ES-I3 (cell line): ENCODE measurements at regions not wholly inside any gene's neighbourhood (a gene's known extent, or its start where the extent isn't known, plus 50 kb on each side); places are given as distances from the start of the nearest gene placed in this dataset.

Experiments used
- H3K36me3 ChIP-seq: 2 replicates; pipeline ENCODE4 v1.6.1; 2013; ENCODE audit warnings: mild to moderate bottlenecking, low read length, control low read depth, moderate library complexity; ENCODE audit not compliant: insufficient read depth
- H3K4me1 ChIP-seq: 2 replicates; pipeline ENCODE4 v1.6.1; 2013; ENCODE audit warnings: mild to moderate bottlenecking, control low read depth, low read length; ENCODE audit not compliant: insufficient read depth
- H3K9ac ChIP-seq: 2 replicates; pipeline ENCODE4 v1.6.1; 2013; ENCODE audit warnings: low read depth, mild to moderate bottlenecking, low read length, moderate library complexity
- H3K9me3 ChIP-seq: 2 replicates; pipeline ENCODE4 v1.6.1; 2013; ENCODE audit warnings: mild to moderate bottlenecking, low read length, moderate library complexity; ENCODE audit not compliant: control insufficient read depth, insufficient read depth

DNA sequence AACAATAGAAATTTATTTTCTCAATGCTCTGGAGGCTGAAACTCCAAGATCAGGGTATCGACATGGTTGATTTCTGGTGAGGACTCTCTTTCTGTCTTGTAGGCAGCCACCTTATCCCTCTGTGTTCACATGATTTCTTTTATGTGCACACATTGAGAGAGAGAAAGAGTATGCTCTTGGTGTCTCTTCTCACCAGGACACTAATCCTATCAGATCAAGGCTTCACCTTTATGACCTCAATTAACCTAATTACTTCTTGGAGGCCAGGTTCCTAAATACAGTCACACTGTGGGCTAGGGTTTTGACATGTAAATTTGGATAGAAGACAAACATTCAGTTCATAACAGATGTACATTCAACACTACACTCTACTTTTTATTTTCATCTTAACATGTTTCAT, 1094.2 kb upstream of the ADGRL2 start:
- Histone ChIP-seq H3K36me3 (no peaks in the 10 kb centered on the region), H3K9me3 (no peaks in the 10 kb centered on the region), H3K4me1 (no peaks in the 10 kb centered on the region), H3K9ac (no peak overlapping the region)

- peaks cover 19% of the 10 kb centered on the region for H3K4me1 ChIP-seq
- no peaks in the 10 kb centered on the region for H3K9me3 ChIP-seq
These were observed 1122.3 kb upstream of the ADGRL2 start for GRCh38 chr1:80678438-80678837.

GRCh38 chr1:80675454-80675853, 1125.3 kb upstream of the ADGRL2 start:
- H3K9ac ChIP-seq, result no peak overlapping the region
- H3K36me3 ChIP-seq, result no peaks in the 10 kb centered on the region
- H3K4me1 ChIP-seq, result peaks cover 19% of the 10 kb centered on the region
- H3K9me3 ChIP-seq, result no peaks in the 10 kb centered on the region

More at GRCh38 chr1:80678438-80678837, 1122.3 kb upstream of the ADGRL2 start:
- Histone ChIP-seq H3K9ac (no peak overlapping the region), H3K36me3 (no peaks in the 10 kb centered on the region)

- H3K36me3 ChIP-seq, result no peaks in the 10 kb centered on the region
- H3K4me1 ChIP-seq, result peaks cover 19% of the 10 kb centered on the region
- H3K9ac ChIP-seq, result 0 out of 2 replicates have a peak overlapping the region, but pooled peaks have one; percentile 17
- no peaks in the 10 kb centered on the region for H3K9me3 ChIP-seq
These were observed 1126.7 kb upstream of the ADGRL2 start for GRCh38 chr1:80673935-80674597.

- Histone ChIP-seq H3K9me3 (no peaks in the 10 kb centered on the region), H3K36me3 (no peaks in the 10 kb centered on the region), H3K9ac (no peak overlapping the region), H3K4me1 (no peaks in the 10 kb centered on the region)
These were observed 1132.4 kb upstream of the ADGRL2 start for GRCh38 chr1:80668372-80668771.

- H3K4me1 ChIP-seq, result no peaks in the 10 kb centered on the region
- H3K9me3 ChIP-seq, result no peaks in the 10 kb centered on the region
- no peak overlapping the region for H3K9ac ChIP-seq
- H3K36me3 ChIP-seq, result no peaks in the 10 kb centered on the region
These were observed 1134.7 kb upstream of the ADGRL2 start for GRCh38 chr1:80666073-80666472.

DNA sequence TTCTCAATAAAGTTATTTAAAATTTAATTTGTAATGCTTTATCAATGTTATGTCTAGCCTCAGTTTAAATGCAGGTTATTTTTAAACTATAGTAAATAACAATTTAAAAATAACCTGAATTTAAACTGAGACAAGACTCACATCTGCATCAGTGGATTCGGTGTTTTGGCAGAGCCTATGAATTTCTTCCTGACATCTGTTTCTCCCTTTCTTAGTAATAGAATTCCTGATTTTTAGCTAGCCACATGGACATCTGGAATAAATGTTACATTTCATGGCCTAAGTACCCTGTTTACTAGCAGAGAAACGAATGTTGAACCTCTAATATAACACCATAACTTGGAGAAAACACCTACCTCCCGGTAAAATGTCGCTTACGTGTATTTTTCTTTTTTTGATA, 1141.6 kb upstream of the ADGRL2 start:
- Histone ChIP-seq H3K9me3 (no peaks in the 10 kb centered on the region), H3K4me1 (peaks cover 6% of the 10 kb centered on the region; the same call in 1 of the 2 replicates), H3K9ac (no peak overlapping the region), H3K36me3 (no peaks in the 10 kb centered on the region)

DNA sequence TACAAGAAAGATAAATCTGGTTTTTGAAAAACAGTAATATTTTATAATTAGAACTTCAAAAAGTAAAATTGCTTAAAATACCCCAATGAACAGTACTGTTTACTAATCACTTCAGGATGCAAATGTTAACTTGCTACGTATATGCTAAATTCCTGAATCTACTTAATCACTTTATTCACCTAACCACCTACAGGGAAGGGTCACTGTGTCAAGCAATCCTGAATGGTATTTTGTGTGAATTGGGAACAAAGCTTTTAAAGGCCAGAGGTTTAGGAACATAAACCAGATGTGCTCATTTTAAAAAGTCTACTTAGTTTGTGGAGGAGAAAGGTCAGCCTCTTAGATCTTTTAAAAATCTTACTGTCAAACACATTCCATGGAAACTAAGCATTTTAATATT, 1143.0 kb upstream of the ADGRL2 start:
- Histone ChIP-seq H3K4me1 (peaks cover 6% of the 10 kb centered on the region; the same call in 1 of the 2 replicates), H3K9me3 (no peaks in the 10 kb centered on the region), H3K9ac (no peak overlapping the region), H3K36me3 (no peaks in the 10 kb centered on the region)

DNA sequence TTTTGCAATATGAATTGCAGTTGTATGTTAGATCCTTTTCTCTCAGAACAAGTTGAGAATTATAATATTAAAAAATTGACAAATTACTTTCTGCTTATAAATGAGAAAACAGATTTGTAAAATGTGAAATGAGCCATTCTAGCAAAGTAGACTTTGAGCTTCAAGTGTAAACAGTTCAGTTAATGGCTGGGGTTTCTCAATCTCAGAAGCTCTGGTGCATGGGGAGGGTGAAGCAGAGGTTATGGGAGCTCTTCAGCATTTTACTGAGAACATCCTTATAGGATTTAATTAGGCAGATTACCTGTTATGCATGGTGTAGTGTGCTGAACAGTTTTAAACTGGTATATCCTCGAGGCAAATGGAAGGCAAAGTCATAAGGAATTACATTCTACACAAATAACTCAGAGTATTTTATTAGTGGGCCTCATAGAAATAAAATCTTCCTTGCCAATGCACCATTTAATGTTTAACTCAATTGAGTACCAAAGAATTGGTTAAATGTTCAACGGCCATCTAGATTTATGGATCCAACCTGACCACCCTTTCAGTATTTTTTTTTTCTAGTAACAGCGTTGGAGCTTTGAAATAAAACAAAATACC, 1143.6 kb upstream of the ADGRL2 start:
- Histone ChIP-seq H3K9ac (no peak overlapping the region), H3K9me3 (no peaks in the 10 kb centered on the region), H3K36me3 (no peaks in the 10 kb centered on the region), H3K4me1 (peaks cover 6% of the 10 kb centered on the region; the same call in 1 of the 2 replicates)

DNA sequence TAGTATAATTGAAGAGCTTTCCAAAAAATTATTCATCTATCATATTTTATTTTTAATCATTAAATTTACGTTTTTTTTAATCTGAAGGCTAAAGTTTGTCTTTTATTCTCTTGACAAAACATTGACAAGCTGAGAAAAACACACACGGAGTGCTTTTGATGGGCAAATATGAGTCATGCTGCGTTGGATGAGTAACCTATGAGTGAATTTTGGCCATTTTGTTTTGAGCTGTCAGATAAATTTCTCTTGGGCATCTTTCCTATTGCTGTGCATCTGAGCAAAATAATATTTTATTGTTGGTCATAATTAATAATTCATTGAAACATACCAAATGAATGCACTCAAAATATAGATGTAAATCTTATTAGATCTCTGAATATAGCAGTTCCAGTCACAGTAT, 1144.1 kb upstream of the ADGRL2 start:
- Histone ChIP-seq H3K9ac (no peak overlapping the region), H3K36me3 (no peaks in the 10 kb centered on the region), H3K4me1 (peaks cover 6% of the 10 kb centered on the region; the same call in 1 of the 2 replicates), H3K9me3 (no peaks in the 10 kb centered on the region)

DNA sequence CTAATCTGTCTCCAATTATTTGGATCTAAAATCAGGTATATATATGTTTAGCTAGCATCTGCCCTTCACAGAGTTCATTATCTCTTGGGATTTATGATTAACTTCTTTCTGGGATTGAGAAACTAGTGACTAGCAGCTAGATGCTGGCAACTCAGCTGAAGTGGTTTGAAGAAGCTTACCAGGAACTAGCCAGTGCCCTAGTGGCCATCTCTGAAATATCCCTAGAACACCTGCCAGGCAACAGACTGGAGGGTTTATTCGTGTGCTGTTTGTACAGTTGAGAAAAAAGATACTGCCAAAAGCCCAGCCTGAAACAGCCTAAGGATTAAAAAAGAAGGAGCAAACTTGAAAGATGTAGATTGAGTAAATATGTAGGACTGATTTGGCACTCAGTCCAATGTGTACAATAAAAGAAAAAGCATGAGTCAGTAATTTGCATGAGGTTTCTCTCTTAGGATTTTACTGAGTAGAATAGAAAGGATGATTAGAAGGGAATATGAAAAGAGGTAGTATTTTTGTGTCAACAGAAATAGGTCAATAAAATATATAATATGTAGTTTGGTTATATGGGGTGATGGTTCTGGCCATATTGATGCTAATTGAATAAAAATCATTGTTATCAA, 1144.6 kb upstream of the ADGRL2 start:
- H3K9me3 ChIP-seq, result no peaks in the 10 kb centered on the region
- H3K36me3 ChIP-seq, result no peaks in the 10 kb centered on the region
- no peak overlapping the region for H3K9ac ChIP-seq

DNA sequence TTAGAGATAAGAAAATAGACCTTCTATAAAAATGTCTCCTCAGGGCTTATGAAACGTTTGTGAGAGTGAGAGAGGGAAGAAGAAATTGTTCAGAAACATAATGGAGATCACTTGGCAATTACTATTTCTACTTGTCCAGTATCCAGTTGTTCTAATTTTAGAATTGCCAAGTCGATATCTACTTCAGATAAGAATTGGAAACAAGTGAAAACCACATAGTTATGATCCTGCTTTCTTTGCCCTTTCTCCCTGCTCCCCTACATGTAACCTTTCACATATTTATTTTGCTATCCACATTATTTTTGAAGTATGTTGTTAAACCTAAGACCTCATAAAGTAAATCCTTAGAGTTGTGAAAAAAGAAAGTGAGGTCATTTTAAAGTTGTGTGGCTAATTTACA, 1154.7 kb upstream of the ADGRL2 start:
- no peaks in the 10 kb centered on the region; the same call in 1 of the 2 replicates for H3K9me3 ChIP-seq
- H3K4me1 ChIP-seq, result peaks cover 4% of the 10 kb centered on the region; the same call in 1 of the 2 replicates
- H3K36me3 ChIP-seq, result no peaks in the 10 kb centered on the region
- H3K9ac ChIP-seq, result no peak overlapping the region

More for the DNA sequence above, 1144.6 kb upstream of the ADGRL2 start:
- H3K4me1 ChIP-seq, result peaks cover 6% of the 10 kb centered on the region; the same call in 1 of the 2 replicates

GRCh38 chr1:80645621-80646020, 1155.1 kb upstream of the ADGRL2 start:
- H3K9ac ChIP-seq, result no peak overlapping the region
- no peaks in the 10 kb centered on the region; the same call in 1 of the 2 replicates for H3K9me3 ChIP-seq
- H3K4me1 ChIP-seq, result peaks cover 4% of the 10 kb centered on the region; the same call in 1 of the 2 replicates
- H3K36me3 ChIP-seq, result no peaks in the 10 kb centered on the region

DNA sequence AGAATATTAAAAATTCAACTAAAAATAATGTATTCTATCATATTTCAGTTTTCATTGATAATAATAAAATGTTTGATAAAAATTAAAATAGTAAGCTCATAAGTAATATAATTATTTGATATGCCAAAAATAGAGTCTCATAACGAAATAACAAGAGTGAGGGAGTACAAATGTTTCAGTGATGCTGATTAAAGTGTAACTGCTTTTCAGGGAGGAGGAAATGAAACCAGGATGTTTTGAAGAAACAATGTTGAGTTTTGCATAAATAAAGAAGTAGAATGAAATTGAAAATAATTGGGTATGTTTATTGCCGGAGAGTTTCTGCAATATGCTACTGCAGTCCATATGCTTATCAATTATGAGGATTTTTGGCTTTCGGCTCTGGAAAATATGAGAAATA, 1159.8 kb upstream of the ADGRL2 start:
- Histone ChIP-seq H3K9me3 (no peaks in the 10 kb centered on the region; the same call in 1 of the 2 replicates), H3K4me1 (peaks cover 4% of the 10 kb centered on the region; the same call in 1 of the 2 replicates), H3K36me3 (no peaks in the 10 kb centered on the region), H3K9ac (no peak overlapping the region)
